ENCODE measurements at regions not wholly inside any gene's neighbourhood (a gene's known extent, or its start where the extent isn't known, plus 50 kb on each side); places are given as distances from the start of the nearest gene placed in this dataset.

DNA sequence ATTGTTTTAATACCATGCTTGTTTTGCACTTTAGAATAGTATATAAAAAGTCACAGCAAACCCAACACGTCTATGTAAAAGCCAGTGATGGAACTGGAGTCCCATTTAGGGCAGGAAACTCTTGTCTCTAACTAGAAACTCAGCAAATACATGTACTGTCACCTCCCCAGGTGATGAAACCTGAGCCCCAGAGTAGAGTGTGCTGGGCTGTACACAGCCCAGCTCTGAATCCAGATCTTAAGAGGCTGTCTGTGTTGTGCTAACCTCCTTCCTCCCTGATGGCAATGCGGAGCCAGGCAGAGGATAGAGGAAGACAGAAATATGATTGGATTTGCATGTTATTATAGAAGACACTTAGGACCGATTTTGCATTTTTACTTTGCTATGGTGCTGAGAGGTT lies 317.5 kb upstream of the TRIB2 start:
- Mint-ChIP-seq H3K27ac (no peak overlapping the region), H3K36me3 (peaks cover 6% of the 10 kb centered on the region), H3K4me3 (no peak overlapping the region), H3K4me1 (peaks cover 2% of the 10 kb centered on the region), H3K27me3 (no peaks in the 10 kb centered on the region), H3K9me3 (peaks cover 8% of the 10 kb centered on the region)
- ATAC-seq (ENCODE audit: low read depth) (no peak), DNase-seq (ENCODE audit: low spot score in 2 of 2) (no peak)

- Mint-ChIP-seq H3K27ac (no peak overlapping the region), H3K27me3 (no peaks in the 10 kb centered on the region), H3K36me3 (peaks cover 6% of the 10 kb centered on the region), H3K4me1 (peaks cover 5% of the 10 kb centered on the region), H3K4me3 (no peak overlapping the region), H3K9me3 (peaks cover 8% of the 10 kb centered on the region)
- DNase-seq (ENCODE audit: low spot score in 2 of 2) (no peak), ATAC-seq (ENCODE audit: low read depth) (no peak)
These were observed 316.2 kb upstream of the TRIB2 start for GRCh38 chr2:12400543-12400942.

- peaks cover 8% of the 10 kb centered on the region for H3K9me3 Mint-ChIP-seq
- peaks cover 6% of the 10 kb centered on the region for H3K36me3 Mint-ChIP-seq
- no peak overlapping the region for H3K4me3 Mint-ChIP-seq
- ATAC-seq (ENCODE audit: low read depth) (no peak), DNase-seq (ENCODE audit: low spot score in 2 of 2) (no peak)
- peaks cover 5% of the 10 kb centered on the region for H3K4me1 Mint-ChIP-seq
- H3K27me3 Mint-ChIP-seq, result no peaks in the 10 kb centered on the region
- H3K27ac Mint-ChIP-seq, result no peak overlapping the region
These were observed 314.1 kb upstream of the TRIB2 start for GRCh38 chr2:12402440-12403139.

DNA sequence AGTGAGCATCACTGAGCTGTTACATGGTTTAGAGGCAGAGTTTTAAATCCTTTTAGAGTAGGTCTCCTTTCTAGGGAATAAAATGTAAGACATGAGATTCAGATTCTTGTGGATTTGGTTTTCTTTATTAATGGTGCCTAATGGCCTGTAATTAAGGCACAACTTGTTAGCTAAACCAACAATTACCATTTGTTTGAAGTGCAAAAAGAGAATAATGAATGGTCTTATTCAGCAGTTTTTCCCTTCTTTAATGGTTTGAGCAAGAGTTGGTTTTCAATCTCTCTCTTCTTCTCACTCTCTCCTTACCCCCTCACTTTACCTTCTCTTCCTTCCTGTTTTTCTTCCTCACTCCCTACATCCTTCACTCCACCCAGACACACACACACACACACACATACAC lies 312.2 kb upstream of the TRIB2 start:
- DNase-seq (ENCODE audit: low spot score in 2 of 2), result no peak
- Mint-ChIP-seq H3K9me3 (peaks cover 8% of the 10 kb centered on the region), H3K4me3 (no peak overlapping the region), H3K4me1 (peaks cover 3% of the 10 kb centered on the region), H3K36me3 (peaks cover 7% of the 10 kb centered on the region), H3K27ac (no peak overlapping the region), H3K27me3 (no peaks in the 10 kb centered on the region)
- no peak for ATAC-seq (ENCODE audit: low read depth)

DNA sequence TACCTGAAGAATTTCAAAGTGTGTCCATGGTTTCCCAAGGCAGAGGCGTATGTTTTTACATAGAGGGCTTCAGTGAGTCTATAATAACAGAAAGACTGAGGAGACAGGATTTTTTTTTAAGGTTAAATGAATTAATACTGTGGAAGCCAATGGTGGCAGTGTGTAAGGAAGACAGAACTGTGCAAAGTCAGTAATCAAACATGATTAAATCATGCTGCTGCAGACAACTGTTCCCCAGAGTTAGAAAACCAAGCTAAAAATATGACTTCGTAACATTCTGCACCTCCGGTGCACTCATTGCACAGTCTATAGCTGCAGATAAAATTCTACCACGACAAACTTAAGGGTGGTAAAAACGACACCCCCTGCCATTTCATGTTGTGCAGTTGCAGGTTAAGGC lies 309.6 kb upstream of the TRIB2 start:
- Mint-ChIP-seq H3K9me3 (peaks cover 3% of the 10 kb centered on the region), H3K27ac (no peak overlapping the region), H3K36me3 (peaks cover 5% of the 10 kb centered on the region), H3K4me1 (peaks cover 3% of the 10 kb centered on the region), H3K4me3 (no peak overlapping the region), H3K27me3 (no peaks in the 10 kb centered on the region)
- no peak for ATAC-seq (ENCODE audit: low read depth)
- no peak for DNase-seq (ENCODE audit: low spot score in 2 of 2)

DNA sequence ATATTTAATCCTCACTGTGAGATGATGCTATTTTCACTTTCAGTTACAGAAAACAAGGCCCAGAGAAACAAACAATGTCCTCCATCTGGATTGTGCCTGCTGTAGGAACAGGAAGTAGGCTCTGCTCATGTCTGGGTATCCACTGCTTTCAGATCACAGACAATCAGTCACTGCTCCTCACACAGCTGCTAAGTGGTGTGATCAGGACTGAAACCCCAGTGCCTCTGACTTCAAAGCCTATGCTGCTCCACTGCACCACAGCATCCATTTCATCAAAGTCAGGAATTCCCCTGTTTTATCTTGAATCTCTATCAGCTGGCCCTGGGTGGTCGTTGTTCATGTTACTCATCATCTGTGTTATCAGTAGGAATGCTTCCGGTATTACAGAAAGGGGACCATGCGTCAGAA lies 303.8 kb upstream of the TRIB2 start:
- ATAC-seq (ENCODE audit: low read depth) (peak; percentile 65), DNase-seq (ENCODE audit: low spot score in 2 of 2) (no peak)
- peaks cover 3% of the 10 kb centered on the region for H3K36me3 Mint-ChIP-seq
- no peak overlapping the region for H3K4me3 Mint-ChIP-seq
- H3K27ac Mint-ChIP-seq, result no peak overlapping the region
- peaks cover 19% of the 10 kb centered on the region for H3K4me1 Mint-ChIP-seq
- no peaks in the 10 kb centered on the region for H3K9me3 Mint-ChIP-seq
- no peaks in the 10 kb centered on the region for H3K27me3 Mint-ChIP-seq

DNA sequence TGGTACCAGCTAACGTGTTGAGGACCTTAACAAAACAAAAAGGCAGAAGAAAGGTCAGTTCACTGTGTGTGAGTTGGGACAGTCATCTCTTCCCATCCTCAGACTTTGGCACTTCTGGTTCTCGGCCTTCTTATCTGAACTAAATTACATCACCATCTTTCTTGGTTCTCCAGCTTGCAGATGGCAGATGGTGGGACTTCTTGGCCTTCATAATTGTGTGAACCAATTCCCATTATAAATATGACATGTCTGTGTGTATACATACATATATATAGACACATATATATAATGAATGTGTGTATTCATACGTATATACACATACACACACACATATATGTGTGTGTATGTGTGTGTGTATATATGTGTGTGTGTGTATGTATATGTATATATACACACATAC lies 301.2 kb upstream of the TRIB2 start:
- peaks cover 22% of the 10 kb centered on the region for H3K4me1 Mint-ChIP-seq
- no peak overlapping the region for H3K4me3 Mint-ChIP-seq
- no peak for ATAC-seq (ENCODE audit: low read depth)
- peaks cover 2% of the 10 kb centered on the region for H3K36me3 Mint-ChIP-seq
- no peaks in the 10 kb centered on the region for H3K27me3 Mint-ChIP-seq
- no peak overlapping the region for H3K27ac Mint-ChIP-seq
- H3K9me3 Mint-ChIP-seq, result no peaks in the 10 kb centered on the region
- DNase-seq (ENCODE audit: low spot score in 2 of 2), result no peak

DNA sequence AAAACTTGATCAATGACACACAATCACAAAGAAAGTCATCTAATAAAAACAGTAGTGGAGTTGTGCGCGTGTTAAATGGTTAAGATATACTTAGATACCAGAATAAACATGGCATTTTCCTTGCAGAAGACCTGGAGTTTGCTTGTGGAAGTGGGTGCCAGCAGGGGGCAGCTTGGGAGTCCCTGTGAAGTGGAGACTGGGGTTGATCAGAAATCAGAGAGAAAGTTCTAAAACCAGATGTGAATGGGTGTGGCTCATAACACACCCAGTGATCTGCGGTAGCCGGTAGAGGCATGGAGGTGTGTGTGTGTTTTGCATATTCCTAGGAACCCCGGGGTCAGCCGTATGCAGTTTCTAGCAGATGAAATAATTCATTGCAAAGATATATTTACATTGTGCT lies 300.1 kb upstream of the TRIB2 start:
- DNase-seq (ENCODE audit: low spot score in 2 of 2), result peak; percentile 16 to 30
- peak overlapping the region; percentile 0 for H3K4me3 Mint-ChIP-seq

DNA sequence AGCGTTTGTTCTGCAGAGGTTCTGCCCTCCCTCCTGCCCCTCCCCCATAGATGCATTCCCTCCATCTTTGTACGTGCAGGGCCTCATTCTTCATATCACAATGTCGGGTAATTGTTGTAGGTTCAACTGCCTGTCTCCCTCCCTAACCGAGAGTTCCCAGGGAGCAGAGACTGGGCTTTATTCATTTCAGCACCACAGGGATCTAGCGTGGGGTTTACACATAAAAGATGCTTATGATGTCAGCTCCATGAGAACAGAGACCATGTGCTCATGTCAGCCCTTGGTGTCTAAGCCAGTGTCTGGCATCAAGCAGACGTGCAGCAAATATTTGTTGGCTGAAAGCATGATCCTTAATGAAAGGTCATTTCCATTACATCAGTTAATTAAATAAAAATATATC lies 298.9 kb upstream of the TRIB2 start:
- Mint-ChIP-seq H3K4me1 (peaks cover 22% of the 10 kb centered on the region), H3K36me3 (no peaks in the 10 kb centered on the region), H3K4me3 (no peak overlapping the region), H3K27ac (no peak overlapping the region), H3K9me3 (no peaks in the 10 kb centered on the region), H3K27me3 (no peaks in the 10 kb centered on the region)
- ATAC-seq (ENCODE audit: low read depth) (no peak), DNase-seq (ENCODE audit: low spot score in 2 of 2) (no peak)

More for the DNA sequence above, 300.1 kb upstream of the TRIB2 start:
- Mint-ChIP-seq H3K27ac (no peak overlapping the region), H3K27me3 (no peaks in the 10 kb centered on the region), H3K4me1 (peaks cover 24% of the 10 kb centered on the region), H3K36me3 (no peaks in the 10 kb centered on the region), H3K9me3 (no peaks in the 10 kb centered on the region)
- ATAC-seq (ENCODE audit: low read depth), result peak; percentile 89

- Mint-ChIP-seq H3K4me1 (peaks cover 20% of the 10 kb centered on the region), H3K9me3 (no peaks in the 10 kb centered on the region), H3K4me3 (no peak overlapping the region), H3K27ac (no peak overlapping the region), H3K27me3 (no peaks in the 10 kb centered on the region), H3K36me3 (no peaks in the 10 kb centered on the region)
- ATAC-seq (ENCODE audit: low read depth) (no peak), DNase-seq (ENCODE audit: low spot score in 2 of 2) (no peak)
These were observed 296.9 kb upstream of the TRIB2 start for GRCh38 chr2:12419803-12420202.

GRCh38 chr2:12421046-12421445 lies 295.7 kb upstream of the TRIB2 start:
- Mint-ChIP-seq H3K4me1 (peaks cover 20% of the 10 kb centered on the region), H3K4me3 (no peak overlapping the region), H3K27ac (no peak overlapping the region), H3K27me3 (no peaks in the 10 kb centered on the region), H3K9me3 (no peaks in the 10 kb centered on the region), H3K36me3 (no peaks in the 10 kb centered on the region)
- DNase-seq (ENCODE audit: low spot score in 2 of 2) (no peak), ATAC-seq (ENCODE audit: low read depth) (no peak)

DNA sequence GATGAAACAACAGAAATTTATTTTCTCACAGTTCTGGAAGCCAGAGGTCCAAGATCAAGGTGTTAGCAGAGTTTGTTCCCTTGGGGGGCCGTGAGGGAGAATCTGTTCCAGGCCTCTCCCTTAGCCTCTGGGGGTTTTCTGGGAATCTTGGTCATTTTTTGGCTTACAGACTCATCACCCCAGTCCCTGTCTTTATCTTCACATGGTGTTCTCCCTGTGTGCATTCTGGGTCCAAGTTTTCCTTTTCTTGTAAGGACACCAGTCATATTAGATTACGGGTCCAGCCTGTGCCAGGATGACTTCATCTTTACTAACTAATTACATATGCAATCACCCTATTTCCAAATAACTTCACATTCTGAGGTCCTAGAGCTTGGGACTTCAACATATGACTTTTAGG lies 292.5 kb upstream of the TRIB2 start:
- ATAC-seq (ENCODE audit: low read depth), result no peak
- DNase-seq (ENCODE audit: low spot score in 2 of 2), result no peak
- Mint-ChIP-seq H3K27ac (no peak overlapping the region), H3K36me3 (no peaks in the 10 kb centered on the region), H3K4me1 (peaks cover 7% of the 10 kb centered on the region), H3K9me3 (no peaks in the 10 kb centered on the region), H3K27me3 (no peaks in the 10 kb centered on the region), H3K4me3 (no peak overlapping the region)

DNA sequence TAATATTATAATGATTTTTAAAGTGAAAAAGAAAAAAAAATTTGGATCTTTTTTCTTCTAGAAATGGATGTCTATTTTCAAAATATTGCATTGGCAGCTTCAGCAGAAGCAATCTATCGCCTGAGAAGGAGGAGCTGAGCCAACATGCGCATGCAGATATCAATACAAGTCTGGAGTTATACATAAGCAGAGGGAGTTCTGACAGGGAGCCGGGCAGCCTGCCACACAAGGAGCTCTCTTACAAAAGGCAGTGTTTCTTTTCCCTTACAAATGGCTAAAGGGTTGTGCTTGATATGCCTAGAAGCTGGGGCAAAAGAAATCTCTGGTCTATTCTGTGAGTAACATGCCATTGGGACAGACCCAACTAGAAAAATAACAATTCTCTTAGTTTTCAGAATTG lies 291.9 kb upstream of the TRIB2 start:
- no peak for DNase-seq (ENCODE audit: low spot score in 2 of 2)
- ATAC-seq (ENCODE audit: low read depth), result no peak
- Mint-ChIP-seq H3K4me3 (no peak overlapping the region), H3K9me3 (no peaks in the 10 kb centered on the region), H3K27ac (no peak overlapping the region), H3K36me3 (no peaks in the 10 kb centered on the region), H3K27me3 (no peaks in the 10 kb centered on the region), H3K4me1 (peaks cover 7% of the 10 kb centered on the region)

GRCh38 chr2:12428324-12428723 lies 288.4 kb upstream of the TRIB2 start:
- ATAC-seq (ENCODE audit: low read depth) (no peak), DNase-seq (ENCODE audit: low spot score in 2 of 2) (no peak)
- no peaks in the 10 kb centered on the region for H3K27me3 Mint-ChIP-seq
- peak overlapping the region; percentile 76 for H3K27ac Mint-ChIP-seq
- no peak overlapping the region for H3K4me3 Mint-ChIP-seq
- H3K9me3 Mint-ChIP-seq, result no peaks in the 10 kb centered on the region
- peaks cover 11% of the 10 kb centered on the region for H3K4me1 Mint-ChIP-seq
- H3K36me3 Mint-ChIP-seq, result no peaks in the 10 kb centered on the region

DNA sequence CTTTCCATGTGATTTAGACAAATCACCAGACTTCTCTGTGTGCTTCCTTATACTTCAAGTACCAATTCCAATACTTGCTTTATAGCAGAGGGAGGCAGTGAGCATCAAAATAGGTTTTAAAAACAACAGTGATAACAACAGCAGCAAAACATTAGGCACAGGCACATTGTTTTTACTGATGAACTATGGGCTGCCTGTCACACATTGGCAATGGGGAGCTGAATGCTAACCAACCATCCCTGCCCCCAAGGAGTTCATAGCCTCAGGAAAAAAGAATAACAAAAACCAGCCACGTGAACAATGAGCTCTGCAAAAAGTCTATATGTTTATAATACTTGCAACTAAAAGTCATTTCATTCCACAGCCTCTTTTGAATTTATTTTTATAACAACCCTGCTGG lies 287.9 kb upstream of the TRIB2 start:
- Mint-ChIP-seq H3K4me1 (peaks cover 11% of the 10 kb centered on the region), H3K36me3 (no peaks in the 10 kb centered on the region), H3K27ac (no peak overlapping the region), H3K9me3 (no peaks in the 10 kb centered on the region), H3K27me3 (no peaks in the 10 kb centered on the region), H3K4me3 (no peak overlapping the region)
- no peak for ATAC-seq (ENCODE audit: low read depth)
- no peak for DNase-seq (ENCODE audit: low spot score in 2 of 2)
